Heart left ventricle (tissue), 13 donors: ENCODE measurements at regions not wholly inside any gene's neighbourhood (a gene's known extent, or its start where the extent isn't known, plus 50 kb on each side); places are given as distances from the start of the nearest gene placed in this dataset.

Experiments used
- CTCF ChIP-seq, 12 donors: fragments of 200-600 bp; sonication (generic) in 4 of 12; IDR thresholded peaks; one replicate each; pipeline versions ENCODE4 v1.5.0 to v1.8.0; 2018 to 2022; ENCODE audit warnings: antibody characterized with exemption in 12 of 12, mild to moderate bottlenecking in 5 of 12
- POLR2A ChIP-seq, 2 donors: fragments of 450-650 bp; IDR thresholded peaks; one replicate each; pipeline ENCODE4 v1.6.1; 2017; ENCODE audit warnings: antibody characterized with exemption in 2 of 2, mild to moderate bottlenecking in 2 of 2, moderate library complexity in 2 of 2
- donor health status: ischemic (EF 13 %, LVEDD 7.1; RV severe dilation, severe dysfunction).
- donor health status: DM: no; HTN: yes; CAD: no.
- donor health status: DM: no; HTN: no; CAD: no.
- donor health status: ischemic (EF 25% LVEDD 6.9; RV normal size, moderate dysfunction).
- donor health status: ischemic (EF 25% LVEDD 5.7; RV mildly dilated, moderate dysfunction).
- donor health status: ischemic (EF 35%, LVEDD 5.7; RV mildly dilated, moderate dysfunction).
- donor health status: nonischemic (EF 11% LVEDD 7.7; RV severe dilation, severe dysfunction).
- donor health status: DM: yes; HTN: yes; CAD: no.
- donor health status: PGD.
- donor health status: ischemic (EF 29% LVEDD 5.4; RV normal size, mild dysfunction).
- donor health status: nonischemic (EF 23%, LVEDD 6.1; RV moderate dilation, normal function).

GRCh38 chr6:104603108-104603745 is 256.5 kb downstream of the HACE1 start:
- no peak for TF ChIP-seq CTCF (IDR thresholded peaks at IDR 0.05)
- TF ChIP-seq POLR2A (IDR thresholded peaks at IDR 0.05) = no peak
